ENCODE measurements at regions not wholly inside any gene's neighbourhood (a gene's known extent, or its start where the extent isn't known, plus 50 kb on each side); places are given as distances from the start of the nearest gene placed in this dataset.

- in situ Hi-C loops (cut with HindIII; ENCODE audit: low pct_unique_long_range_greater_than_20kb, low sequenced_read_pairs) = no loop called here
- DNase-seq (ENCODE audit: low read depth in 1 of 2, low spot score in 1 of 2) = no peak
- TF ChIP-seq JUND (IDR thresholded peaks at IDR 0.05; ENCODE audit: low read depth) = no peak
Observed at GRCh38 chr18:57258131-57258777, 94.1 kb upstream of the ST8SIA3 start.

DNA sequence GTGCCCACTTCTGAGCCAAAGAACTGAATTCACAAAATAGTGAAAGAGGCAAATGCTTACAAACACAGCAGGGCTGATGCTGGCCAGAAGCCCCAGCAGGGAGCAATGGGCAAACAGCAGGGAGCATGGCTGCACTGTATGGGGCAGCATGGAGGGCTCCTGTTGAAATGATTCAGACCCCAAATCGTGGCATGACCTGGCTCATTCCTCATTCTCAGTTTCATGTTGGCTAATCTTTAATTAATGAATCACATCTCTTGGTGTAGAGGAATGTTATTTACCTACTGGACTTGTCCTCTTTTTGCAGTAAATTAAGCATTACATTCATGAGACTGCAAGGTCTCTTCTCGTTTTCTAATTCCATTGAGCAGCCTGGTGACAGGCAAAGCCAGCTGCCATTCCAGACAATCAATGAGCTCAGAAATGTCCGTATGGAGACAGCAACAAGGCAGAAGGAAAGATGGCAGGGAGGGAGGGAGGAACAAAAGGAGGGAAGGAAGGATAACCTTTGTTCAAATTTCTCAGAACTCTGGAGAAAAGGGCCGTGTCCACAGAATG is 84.9 kb upstream of the ST8SIA3 start:
- no peak for DNase-seq (ENCODE audit: low read depth in 1 of 2, low spot score in 1 of 2)
- TF ChIP-seq JUND (IDR thresholded peaks at IDR 0.05; ENCODE audit: low read depth) = no peak
- in situ Hi-C loops (cut with HindIII; ENCODE audit: low pct_unique_long_range_greater_than_20kb, low sequenced_read_pairs) = no loop called here

DNA sequence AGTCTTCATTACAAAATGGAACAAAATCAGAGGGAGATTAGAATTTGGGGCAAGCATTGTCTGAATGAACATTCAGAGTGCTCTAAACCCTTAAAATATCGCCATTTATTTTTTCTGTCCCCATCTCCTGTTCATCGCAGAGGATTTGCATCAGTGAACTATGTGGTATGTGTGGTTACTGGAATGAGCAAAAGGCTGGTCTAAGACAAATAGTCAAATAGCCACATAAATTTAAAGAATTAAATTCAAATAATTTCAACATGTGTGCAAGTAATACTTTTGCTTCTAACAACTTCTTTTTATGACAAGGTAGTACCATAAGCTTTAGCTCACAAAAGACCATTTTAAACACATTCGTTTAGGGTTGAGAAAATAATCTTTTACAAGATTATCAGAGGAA is 82.6 kb upstream of the ST8SIA3 start:
- no peak for DNase-seq (ENCODE audit: low read depth in 1 of 2, low spot score in 1 of 2)
- TF ChIP-seq JUND (IDR thresholded peaks at IDR 0.05; ENCODE audit: low read depth) = no peak
- in situ Hi-C loops (cut with HindIII; ENCODE audit: low pct_unique_long_range_greater_than_20kb, low sequenced_read_pairs) = no loop called here

- TF ChIP-seq JUND (IDR thresholded peaks at IDR 0.05; ENCODE audit: low read depth) = no peak
- no peak for DNase-seq (ENCODE audit: low read depth in 1 of 2, low spot score in 1 of 2)
- in situ Hi-C loops (cut with HindIII; ENCODE audit: low pct_unique_long_range_greater_than_20kb, low sequenced_read_pairs) = no loop called here
Observed at GRCh38 chr18:57270156-57270555, 82.2 kb upstream of the ST8SIA3 start.

GRCh38 chr18:57273194-57273593 is 79.2 kb upstream of the ST8SIA3 start:
- in situ Hi-C loops (cut with HindIII; ENCODE audit: low pct_unique_long_range_greater_than_20kb, low sequenced_read_pairs) = no loop called here
- peak in 1 of 2 experiments; percentile 44 for DNase-seq (ENCODE audit: low read depth in 1 of 2, low spot score in 1 of 2)

DNA sequence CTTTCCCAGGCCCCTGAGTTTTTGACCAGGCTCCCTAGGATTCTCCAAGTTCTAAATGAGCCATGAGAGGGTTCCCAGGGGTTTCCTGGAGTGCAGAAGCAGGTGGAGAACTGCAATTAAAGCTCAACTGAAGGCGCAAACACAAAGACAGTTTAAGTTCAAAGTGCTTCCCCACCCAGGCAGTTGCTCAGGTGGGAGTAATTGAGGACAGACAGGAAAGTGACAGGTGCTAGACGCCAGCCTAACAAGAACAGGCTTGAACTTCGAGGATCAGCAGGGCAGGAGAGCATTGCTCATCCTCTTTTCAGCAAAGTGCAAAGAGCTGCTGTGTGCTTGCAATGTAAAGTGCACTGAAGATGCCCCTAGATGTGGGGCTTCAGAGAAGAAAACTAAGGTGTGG is 77.2 kb upstream of the ST8SIA3 start:
- no peak for DNase-seq (ENCODE audit: low read depth in 1 of 2, low spot score in 1 of 2)
- in situ Hi-C loops (cut with HindIII; ENCODE audit: low pct_unique_long_range_greater_than_20kb, low sequenced_read_pairs) = no loop called here
- TF ChIP-seq JUND (IDR thresholded peaks at IDR 0.05; ENCODE audit: low read depth) = no peak

More at GRCh38 chr18:57273194-57273593, 79.2 kb upstream of the ST8SIA3 start:
- TF ChIP-seq JUND (IDR thresholded peaks at IDR 0.05; ENCODE audit: low read depth) = no peak

GRCh38 chr18:57276829-57277228 is 75.5 kb upstream of the ST8SIA3 start:
- no peak for DNase-seq (ENCODE audit: low read depth in 1 of 2, low spot score in 1 of 2)
- TF ChIP-seq JUND (IDR thresholded peaks at IDR 0.05; ENCODE audit: low read depth) = no peak
- in situ Hi-C loops (cut with HindIII; ENCODE audit: low pct_unique_long_range_greater_than_20kb, low sequenced_read_pairs) = no loop called here

DNA sequence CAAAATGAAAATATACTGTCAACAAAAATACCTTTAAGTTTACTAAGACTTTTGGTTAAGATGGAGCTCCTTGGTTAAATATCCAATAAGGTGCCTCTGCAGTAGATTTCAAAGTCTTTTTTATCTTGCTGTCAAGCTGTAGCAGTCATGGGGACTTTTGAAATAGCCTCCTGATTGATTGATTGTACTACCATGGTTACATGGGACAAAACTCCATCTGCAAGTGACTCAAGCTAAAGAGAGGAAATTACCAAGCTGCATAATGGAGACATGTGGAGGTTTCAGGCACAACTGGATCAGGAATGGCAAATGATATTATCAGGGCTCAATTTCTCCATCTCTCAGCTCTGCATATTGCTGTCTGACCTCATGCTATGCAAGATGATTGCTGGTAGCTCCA is 73.4 kb upstream of the ST8SIA3 start:
- no peak for DNase-seq (ENCODE audit: low read depth in 1 of 2, low spot score in 1 of 2)
- in situ Hi-C loops (cut with HindIII; ENCODE audit: low pct_unique_long_range_greater_than_20kb, low sequenced_read_pairs) = no loop called here
- TF ChIP-seq JUND (IDR thresholded peaks at IDR 0.05; ENCODE audit: low read depth) = no peak

- in situ Hi-C loops (cut with HindIII; ENCODE audit: low pct_unique_long_range_greater_than_20kb, low sequenced_read_pairs) = no loop called here
- no peak for TF ChIP-seq JUND (IDR thresholded peaks at IDR 0.05; ENCODE audit: low read depth)
- peak in 1 of 2 experiments; percentile 53 for DNase-seq (ENCODE audit: low read depth in 1 of 2, low spot score in 1 of 2)
Observed at GRCh38 chr18:57281519-57281918, 70.8 kb upstream of the ST8SIA3 start.

GRCh38 chr18:57286949-57287348 is 65.4 kb upstream of the ST8SIA3 start:
- no peak for TF ChIP-seq JUND (IDR thresholded peaks at IDR 0.05; ENCODE audit: low read depth)
- in situ Hi-C loops (cut with HindIII; ENCODE audit: low pct_unique_long_range_greater_than_20kb, low sequenced_read_pairs) = no loop called here
- DNase-seq (ENCODE audit: low read depth in 1 of 2, low spot score in 1 of 2) = no peak

DNA sequence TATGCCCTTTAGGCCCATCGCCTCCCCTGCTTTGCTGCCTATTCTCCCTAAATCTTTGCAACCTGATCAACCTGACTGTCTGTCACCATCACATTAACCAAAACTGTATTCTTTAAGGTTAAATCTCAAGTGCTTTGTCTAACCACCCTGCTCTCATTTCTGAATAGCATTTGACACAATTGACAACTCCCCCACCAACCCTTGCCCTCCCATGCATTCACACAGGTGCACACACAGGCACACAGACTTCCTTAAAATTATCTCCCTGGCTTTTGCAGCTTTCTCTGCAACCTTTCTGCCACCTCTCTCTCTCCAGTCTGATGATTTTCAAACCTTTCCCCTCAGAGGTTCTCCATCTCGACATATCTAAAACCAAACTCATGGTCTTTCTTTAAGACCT is 64.6 kb upstream of the ST8SIA3 start:
- in situ Hi-C loops (cut with HindIII; ENCODE audit: low pct_unique_long_range_greater_than_20kb, low sequenced_read_pairs) = no loop called here
- TF ChIP-seq JUND (IDR thresholded peaks at IDR 0.05; ENCODE audit: low read depth) = no peak
- no peak for DNase-seq (ENCODE audit: low read depth in 1 of 2, low spot score in 1 of 2)

DNA sequence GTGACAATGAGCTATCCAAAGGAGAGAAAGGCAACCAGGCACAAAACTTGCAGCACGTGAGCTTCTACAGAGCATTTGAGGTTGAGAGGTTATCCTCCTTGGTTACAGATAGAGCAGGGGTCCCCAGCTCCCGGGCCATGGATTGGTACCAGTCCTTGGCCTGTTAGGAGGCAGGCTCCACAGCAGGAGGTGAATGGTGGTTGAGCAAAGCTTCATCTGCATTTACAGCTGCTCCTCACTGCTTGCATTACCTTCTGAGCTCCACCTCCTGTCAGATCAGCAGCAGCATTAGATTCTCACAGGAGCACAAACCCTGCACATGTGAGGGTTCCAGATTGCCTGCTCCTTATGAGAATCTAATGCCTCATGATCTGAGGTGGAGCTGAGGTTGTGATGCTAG is 57.8 kb upstream of the ST8SIA3 start:
- in situ Hi-C loops (cut with HindIII; ENCODE audit: low pct_unique_long_range_greater_than_20kb, low sequenced_read_pairs) = no loop called here
- TF ChIP-seq JUND (IDR thresholded peaks at IDR 0.05; ENCODE audit: low read depth) = no peak
- no peak for DNase-seq (ENCODE audit: low read depth in 1 of 2, low spot score in 1 of 2)

DNA sequence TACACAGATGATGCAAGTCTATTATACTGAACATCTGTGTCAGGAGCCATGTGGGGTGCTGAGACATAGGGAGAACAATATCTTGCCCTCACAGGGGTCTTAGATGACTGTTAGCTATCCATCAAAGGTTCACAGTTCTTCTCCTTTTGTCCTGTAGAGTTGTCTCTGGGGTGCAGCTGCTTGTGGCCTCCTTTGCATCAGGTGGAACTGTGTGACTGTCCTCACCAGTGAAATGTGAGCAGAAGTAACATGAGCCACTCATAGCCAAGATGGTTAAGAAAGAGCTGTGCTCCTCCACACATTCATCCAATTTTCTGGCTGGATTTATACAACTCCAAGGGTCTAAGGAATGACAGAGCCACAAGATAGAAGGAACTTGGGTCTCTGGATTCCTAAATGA is 56.0 kb upstream of the ST8SIA3 start:
- no peak for TF ChIP-seq JUND (IDR thresholded peaks at IDR 0.05; ENCODE audit: low read depth)
- no peak for DNase-seq (ENCODE audit: low read depth in 1 of 2, low spot score in 1 of 2)
- in situ Hi-C loops (cut with HindIII; ENCODE audit: low pct_unique_long_range_greater_than_20kb, low sequenced_read_pairs) = no loop called here

GRCh38 chr18:57297306-57297705 is 55.1 kb upstream of the ST8SIA3 start:
- TF ChIP-seq JUND (IDR thresholded peaks at IDR 0.05; ENCODE audit: low read depth) = no peak
- DNase-seq (ENCODE audit: low read depth in 1 of 2, low spot score in 1 of 2) = no peak
- in situ Hi-C loops (cut with HindIII; ENCODE audit: low pct_unique_long_range_greater_than_20kb, low sequenced_read_pairs) = no loop called here

Data from T47D (cell line).